GM23338 (cell line): ENCODE measurements at regions not wholly inside any gene's neighbourhood (a gene's known extent, or its start where the extent isn't known, plus 50 kb on each side); places are given as distances from the start of the nearest gene placed in this dataset.

Experiments used
- ATAC-seq: fragments of 200-7000 bp; cut with Tn5 transposase; 3 replicates; pipeline ENCODE4 v1.9.1; 2020
- DNase-seq: peaks from one replicate; pipeline ENCODE4 v3.0.0-alpha.2; 2015; ENCODE audit warnings: low spot score
- H2AFZ ChIP-seq: fragments of 200-600 bp; sonication (generic); 2 replicates; pipeline ENCODE4 v1.8.0; 2016; ENCODE audit warnings: antibody characterized with exemption, mild to moderate bottlenecking, moderate library complexity
- H3F3A ChIP-seq: fragments of 200-600 bp; sonication (generic); replicated peaks from 2 replicates; pipeline ENCODE4 v1.8.0; 2017; ENCODE audit warnings: antibody characterized with exemption, mixed run types, low read depth
- H3K27ac ChIP-seq: fragments of 200-600 bp; sonication (generic); 2 replicates; pipeline ENCODE4 v1.6.1; 2016; ENCODE audit warnings: low read depth
- H3K27me3 ChIP-seq: fragments of 200-600 bp; sonication (generic); 2 replicates; pipeline ENCODE4 v1.8.0; 2016; ENCODE audit warnings: mild to moderate bottlenecking, mixed run types, moderate library complexity; ENCODE audit not compliant: insufficient read depth
- H3K36me3 ChIP-seq: fragments of 200-600 bp; sonication (generic); 2 replicates; pipeline ENCODE4 v1.8.0; 2016; ENCODE audit warnings: mild to moderate bottlenecking; ENCODE audit not compliant: insufficient read depth
- H3K4me1 ChIP-seq: fragments of 200-600 bp; sonication (generic); 2 replicates; pipeline ENCODE4 v1.8.0; 2016; ENCODE audit warnings: mild to moderate bottlenecking, moderate library complexity; ENCODE audit not compliant: insufficient read depth
- H3K4me2 ChIP-seq: fragments of 200-600 bp; sonication (generic); 2 replicates; pipeline ENCODE4 v1.7.1; 2017; ENCODE audit warnings: mixed run types
- H3K4me3 ChIP-seq: fragments of 200-600 bp; sonication (generic); 2 replicates; pipeline ENCODE4 v1.6.1; 2016; ENCODE audit warnings: mixed run types
- H3K79me2 ChIP-seq: fragments of 200-600 bp; sonication (generic); replicated peaks from 2 replicates; pipeline ENCODE4 v1.8.0; 2017; ENCODE audit warnings: mild to moderate bottlenecking; ENCODE audit not compliant: insufficient read depth
- H3K9me2 ChIP-seq: fragments of 200-600 bp; sonication (generic); 2 replicates; pipeline ENCODE4 v1.8.0; 2017; ENCODE audit not compliant: insufficient read depth
- H4K20me1 ChIP-seq: fragments of 200-600 bp; sonication (generic); replicated peaks from 2 replicates; pipeline ENCODE4 v1.8.0; 2017; ENCODE audit warnings: mild to moderate bottlenecking; ENCODE audit not compliant: insufficient read depth
- H3K27ac Mint-ChIP-seq: 2 replicates; pipeline ENCODE4 v1.8.0; 2020; ENCODE audit warnings: inconsistent platforms, mild to moderate bottlenecking, moderate library complexity, mixed read lengths
- H3K27me3 Mint-ChIP-seq: 3 replicates; pipeline ENCODE4 v1.8.0; 2022; ENCODE audit warnings: low read depth, mild to moderate bottlenecking, moderate library complexity, mixed read lengths, inconsistent platforms; ENCODE audit not compliant: insufficient read depth, poor library complexity
- H3K36me3 Mint-ChIP-seq: 3 replicates; pipeline ENCODE4 v1.8.0; 2021; ENCODE audit warnings: low read depth, mild to moderate bottlenecking, inconsistent platforms, moderate library complexity, mixed read lengths
- H3K4me1 Mint-ChIP-seq: 3 replicates; pipeline ENCODE4 v1.8.0; 2020; ENCODE audit warnings: mild to moderate bottlenecking, inconsistent platforms, mixed read lengths
- H3K4me3 Mint-ChIP-seq: 3 replicates; pipeline ENCODE4 v1.8.0; 2021; ENCODE audit warnings: moderate library complexity, mild to moderate bottlenecking, inconsistent platforms, mixed read lengths
- H3K9me3 Mint-ChIP-seq: 3 replicates; pipeline ENCODE4 v1.8.0; 2020; ENCODE audit warnings: moderate library complexity, mild to moderate bottlenecking, inconsistent platforms, mixed read lengths
- CREB1 ChIP-seq: fragments of 250-450 bp; sonication (Bioruptor Pico); IDR thresholded peaks from 2 replicates; pipeline ENCODE4 v1.5.0; 2020; ENCODE audit warnings: low read depth, mild to moderate bottlenecking, moderate library complexity
- EZH2 ChIP-seq: fragments of 200-600 bp; sonication (generic); IDR thresholded peaks from one replicate; pipeline ENCODE4 v1.8.0; 2017; ENCODE audit warnings: antibody characterized with exemption, mild to moderate bottlenecking, low read depth; ENCODE audit not compliant: unreplicated experiment
- EZH2phosphoT487 ChIP-seq: fragments of 200-600 bp; sonication (generic); IDR thresholded peaks from one replicate; pipeline ENCODE4 v1.8.1; 2018; ENCODE audit warnings: antibody characterized with exemption; ENCODE audit not compliant: unreplicated experiment
- JUNB ChIP-seq: IDR thresholded peaks from one replicate; pipeline ENCODE4 v1.6.1; 2016; ENCODE audit warnings: antibody characterized with exemption; ENCODE audit not compliant: unreplicated experiment
- NANOG ChIP-seq: IDR thresholded peaks from 2 replicates; pipeline ENCODE4 v1.6.1; 2016; ENCODE audit warnings: antibody characterized with exemption, borderline replicate concordance
- POLR2AphosphoS5 ChIP-seq: IDR thresholded peaks from 2 replicates; pipeline ENCODE4 v1.6.1; 2016; ENCODE audit warnings: antibody characterized with exemption, low read depth
- STAT1 ChIP-seq: IDR thresholded peaks from one replicate; pipeline ENCODE4 v1.6.1; 2016; ENCODE audit warnings: antibody characterized with exemption; ENCODE audit not compliant: unreplicated experiment
- ZNF114 ChIP-seq: fragments of 250-450 bp; sonication (Bioruptor Pico); IDR thresholded peaks from 2 replicates; pipeline ENCODE4 v1.5.0; 2020; ENCODE audit warnings: mild to moderate bottlenecking, moderate library complexity
- ZNF331 ChIP-seq: fragments of 250-450 bp; sonication (Bioruptor Pico); IDR thresholded peaks from 2 replicates; pipeline ENCODE4 v1.5.0; 2020; ENCODE audit warnings: low read depth, mild to moderate bottlenecking, moderate library complexity
- TF ChIP-seq, protein P1 (sequence below): IDR thresholded peaks from one replicate; pipeline ENCODE4 v1.6.1; 2018; ENCODE audit warnings: antibody characterized with exemption; ENCODE audit not compliant: unreplicated experiment
- TF ChIP-seq, protein P2 (sequence below): IDR thresholded peaks from 2 replicates; pipeline ENCODE4 v1.6.1; 2016; ENCODE audit warnings: antibody characterized with exemption
- TF ChIP-seq, protein P3 (sequence below), 2 experiments: fragments of 200-600 bp in 1 of 2; sonication (generic) in 1 of 2; conservative IDR thresholded peaks; 2 replicates each; pipeline versions ENCODE4 v1.5.1 to v1.6.1; 2016 to 2017; ENCODE audit warnings: antibody characterized with exemption in 2 of 2, low read depth in 2 of 2, mild to moderate bottlenecking in 2 of 2, moderate library complexity in 1 of 2
- TF ChIP-seq, protein P4 (sequence below): fragments of 250-450 bp; sonication (Bioruptor Pico); IDR thresholded peaks from 2 replicates; pipeline ENCODE4 v1.5.0; 2020; ENCODE audit warnings: mild to moderate bottlenecking, moderate library complexity

DNA sequence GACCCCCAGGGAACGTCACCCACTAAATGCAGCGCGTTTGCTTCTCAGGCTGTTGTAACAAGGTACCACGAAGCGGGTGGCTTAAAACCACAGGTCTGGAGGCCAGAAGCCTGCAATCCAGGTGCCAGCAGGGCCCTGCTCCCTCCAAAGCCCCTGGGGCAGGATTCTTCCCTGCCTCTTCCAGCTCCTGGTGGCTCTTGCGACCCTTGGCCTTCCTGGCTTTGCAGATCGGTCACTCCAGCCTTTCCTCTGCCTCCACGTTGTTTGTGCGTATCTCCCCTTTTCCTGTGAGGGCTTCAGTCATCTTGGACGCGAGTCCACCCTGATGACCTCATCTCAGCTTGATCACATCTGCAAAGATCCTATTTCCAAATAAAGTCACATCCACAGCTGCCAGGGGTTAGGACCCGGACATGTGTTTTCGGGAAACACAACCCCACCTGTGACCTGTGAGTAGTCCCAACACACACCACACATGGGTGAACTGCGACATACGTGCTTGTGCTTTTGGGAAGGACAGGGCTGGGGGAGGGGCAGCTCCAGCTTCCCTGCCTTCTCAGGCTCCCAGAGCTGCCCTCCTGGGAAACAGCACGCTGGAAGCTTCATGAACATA is 114.5 kb upstream of the NCOR2 start:
- Histone ChIP-seq H3K27me3 (no peaks in the 10 kb centered on the region), H3K4me3 (no peak overlapping the region), H3K79me2 (no peaks in the 10 kb centered on the region), H3K36me3 (no peaks in the 10 kb centered on the region), H3K27ac (no peak overlapping the region), H2AFZ (no peak overlapping the region), H4K20me1 (no peaks in the 10 kb centered on the region), H3K4me1 (no peaks in the 10 kb centered on the region), H3F3A (no peaks in the 10 kb centered on the region), H3K4me2 (no peak overlapping the region), H3K9me2 (no peaks in the 10 kb centered on the region)
- H3K36me3 Mint-ChIP-seq: no peaks in the 10 kb centered on the region; the same call in 2 of the 3 replicates
- no peak overlapping the region for H3K27ac Mint-ChIP-seq
- ATAC-seq: no peak
- peaks cover 8% of the 10 kb centered on the region for H3K27me3 Mint-ChIP-seq
- H3K9me3 Mint-ChIP-seq: no peaks in the 10 kb centered on the region
- H3K4me3 Mint-ChIP-seq: no peak overlapping the region
- no peak for DNase-seq
- no peak for TF ChIP-seq EZH2
- TF ChIP-seq, protein P1, sequence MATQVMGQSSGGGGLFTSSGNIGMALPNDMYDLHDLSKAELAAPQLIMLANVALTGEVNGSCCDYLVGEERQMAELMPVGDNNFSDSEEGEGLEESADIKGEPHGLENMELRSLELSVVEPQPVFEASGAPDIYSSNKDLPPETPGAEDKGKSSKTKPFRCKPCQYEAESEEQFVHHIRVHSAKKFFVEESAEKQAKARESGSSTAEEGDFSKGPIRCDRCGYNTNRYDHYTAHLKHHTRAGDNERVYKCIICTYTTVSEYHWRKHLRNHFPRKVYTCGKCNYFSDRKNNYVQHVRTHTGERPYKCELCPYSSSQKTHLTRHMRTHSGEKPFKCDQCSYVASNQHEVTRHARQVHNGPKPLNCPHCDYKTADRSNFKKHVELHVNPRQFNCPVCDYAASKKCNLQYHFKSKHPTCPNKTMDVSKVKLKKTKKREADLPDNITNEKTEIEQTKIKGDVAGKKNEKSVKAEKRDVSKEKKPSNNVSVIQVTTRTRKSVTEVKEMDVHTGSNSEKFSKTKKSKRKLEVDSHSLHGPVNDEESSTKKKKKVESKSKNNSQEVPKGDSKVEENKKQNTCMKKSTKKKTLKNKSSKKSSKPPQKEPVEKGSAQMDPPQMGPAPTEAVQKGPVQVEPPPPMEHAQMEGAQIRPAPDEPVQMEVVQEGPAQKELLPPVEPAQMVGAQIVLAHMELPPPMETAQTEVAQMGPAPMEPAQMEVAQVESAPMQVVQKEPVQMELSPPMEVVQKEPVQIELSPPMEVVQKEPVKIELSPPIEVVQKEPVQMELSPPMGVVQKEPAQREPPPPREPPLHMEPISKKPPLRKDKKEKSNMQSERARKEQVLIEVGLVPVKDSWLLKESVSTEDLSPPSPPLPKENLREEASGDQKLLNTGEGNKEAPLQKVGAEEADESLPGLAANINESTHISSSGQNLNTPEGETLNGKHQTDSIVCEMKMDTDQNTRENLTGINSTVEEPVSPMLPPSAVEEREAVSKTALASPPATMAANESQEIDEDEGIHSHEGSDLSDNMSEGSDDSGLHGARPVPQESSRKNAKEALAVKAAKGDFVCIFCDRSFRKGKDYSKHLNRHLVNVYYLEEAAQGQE: no peak
- TF ChIP-seq, protein P2, sequence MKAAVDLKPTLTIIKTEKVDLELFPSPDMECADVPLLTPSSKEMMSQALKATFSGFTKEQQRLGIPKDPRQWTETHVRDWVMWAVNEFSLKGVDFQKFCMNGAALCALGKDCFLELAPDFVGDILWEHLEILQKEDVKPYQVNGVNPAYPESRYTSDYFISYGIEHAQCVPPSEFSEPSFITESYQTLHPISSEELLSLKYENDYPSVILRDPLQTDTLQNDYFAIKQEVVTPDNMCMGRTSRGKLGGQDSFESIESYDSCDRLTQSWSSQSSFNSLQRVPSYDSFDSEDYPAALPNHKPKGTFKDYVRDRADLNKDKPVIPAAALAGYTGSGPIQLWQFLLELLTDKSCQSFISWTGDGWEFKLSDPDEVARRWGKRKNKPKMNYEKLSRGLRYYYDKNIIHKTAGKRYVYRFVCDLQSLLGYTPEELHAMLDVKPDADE: no peak
- no peak for TF ChIP-seq ZNF331 (CRISPR knock-in tag)
- TF ChIP-seq POLR2AphosphoS5: no peak
- no peak for TF ChIP-seq CREB1 (CRISPR knock-in tag)
- TF ChIP-seq, protein P3, sequence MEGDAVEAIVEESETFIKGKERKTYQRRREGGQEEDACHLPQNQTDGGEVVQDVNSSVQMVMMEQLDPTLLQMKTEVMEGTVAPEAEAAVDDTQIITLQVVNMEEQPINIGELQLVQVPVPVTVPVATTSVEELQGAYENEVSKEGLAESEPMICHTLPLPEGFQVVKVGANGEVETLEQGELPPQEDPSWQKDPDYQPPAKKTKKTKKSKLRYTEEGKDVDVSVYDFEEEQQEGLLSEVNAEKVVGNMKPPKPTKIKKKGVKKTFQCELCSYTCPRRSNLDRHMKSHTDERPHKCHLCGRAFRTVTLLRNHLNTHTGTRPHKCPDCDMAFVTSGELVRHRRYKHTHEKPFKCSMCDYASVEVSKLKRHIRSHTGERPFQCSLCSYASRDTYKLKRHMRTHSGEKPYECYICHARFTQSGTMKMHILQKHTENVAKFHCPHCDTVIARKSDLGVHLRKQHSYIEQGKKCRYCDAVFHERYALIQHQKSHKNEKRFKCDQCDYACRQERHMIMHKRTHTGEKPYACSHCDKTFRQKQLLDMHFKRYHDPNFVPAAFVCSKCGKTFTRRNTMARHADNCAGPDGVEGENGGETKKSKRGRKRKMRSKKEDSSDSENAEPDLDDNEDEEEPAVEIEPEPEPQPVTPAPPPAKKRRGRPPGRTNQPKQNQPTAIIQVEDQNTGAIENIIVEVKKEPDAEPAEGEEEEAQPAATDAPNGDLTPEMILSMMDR (conservative IDR thresholded peaks at IDR 0.05; ENCODE audit: low read depth in 2 of 2): no peak
- no peak for TF ChIP-seq STAT1
- TF ChIP-seq, protein P4, sequence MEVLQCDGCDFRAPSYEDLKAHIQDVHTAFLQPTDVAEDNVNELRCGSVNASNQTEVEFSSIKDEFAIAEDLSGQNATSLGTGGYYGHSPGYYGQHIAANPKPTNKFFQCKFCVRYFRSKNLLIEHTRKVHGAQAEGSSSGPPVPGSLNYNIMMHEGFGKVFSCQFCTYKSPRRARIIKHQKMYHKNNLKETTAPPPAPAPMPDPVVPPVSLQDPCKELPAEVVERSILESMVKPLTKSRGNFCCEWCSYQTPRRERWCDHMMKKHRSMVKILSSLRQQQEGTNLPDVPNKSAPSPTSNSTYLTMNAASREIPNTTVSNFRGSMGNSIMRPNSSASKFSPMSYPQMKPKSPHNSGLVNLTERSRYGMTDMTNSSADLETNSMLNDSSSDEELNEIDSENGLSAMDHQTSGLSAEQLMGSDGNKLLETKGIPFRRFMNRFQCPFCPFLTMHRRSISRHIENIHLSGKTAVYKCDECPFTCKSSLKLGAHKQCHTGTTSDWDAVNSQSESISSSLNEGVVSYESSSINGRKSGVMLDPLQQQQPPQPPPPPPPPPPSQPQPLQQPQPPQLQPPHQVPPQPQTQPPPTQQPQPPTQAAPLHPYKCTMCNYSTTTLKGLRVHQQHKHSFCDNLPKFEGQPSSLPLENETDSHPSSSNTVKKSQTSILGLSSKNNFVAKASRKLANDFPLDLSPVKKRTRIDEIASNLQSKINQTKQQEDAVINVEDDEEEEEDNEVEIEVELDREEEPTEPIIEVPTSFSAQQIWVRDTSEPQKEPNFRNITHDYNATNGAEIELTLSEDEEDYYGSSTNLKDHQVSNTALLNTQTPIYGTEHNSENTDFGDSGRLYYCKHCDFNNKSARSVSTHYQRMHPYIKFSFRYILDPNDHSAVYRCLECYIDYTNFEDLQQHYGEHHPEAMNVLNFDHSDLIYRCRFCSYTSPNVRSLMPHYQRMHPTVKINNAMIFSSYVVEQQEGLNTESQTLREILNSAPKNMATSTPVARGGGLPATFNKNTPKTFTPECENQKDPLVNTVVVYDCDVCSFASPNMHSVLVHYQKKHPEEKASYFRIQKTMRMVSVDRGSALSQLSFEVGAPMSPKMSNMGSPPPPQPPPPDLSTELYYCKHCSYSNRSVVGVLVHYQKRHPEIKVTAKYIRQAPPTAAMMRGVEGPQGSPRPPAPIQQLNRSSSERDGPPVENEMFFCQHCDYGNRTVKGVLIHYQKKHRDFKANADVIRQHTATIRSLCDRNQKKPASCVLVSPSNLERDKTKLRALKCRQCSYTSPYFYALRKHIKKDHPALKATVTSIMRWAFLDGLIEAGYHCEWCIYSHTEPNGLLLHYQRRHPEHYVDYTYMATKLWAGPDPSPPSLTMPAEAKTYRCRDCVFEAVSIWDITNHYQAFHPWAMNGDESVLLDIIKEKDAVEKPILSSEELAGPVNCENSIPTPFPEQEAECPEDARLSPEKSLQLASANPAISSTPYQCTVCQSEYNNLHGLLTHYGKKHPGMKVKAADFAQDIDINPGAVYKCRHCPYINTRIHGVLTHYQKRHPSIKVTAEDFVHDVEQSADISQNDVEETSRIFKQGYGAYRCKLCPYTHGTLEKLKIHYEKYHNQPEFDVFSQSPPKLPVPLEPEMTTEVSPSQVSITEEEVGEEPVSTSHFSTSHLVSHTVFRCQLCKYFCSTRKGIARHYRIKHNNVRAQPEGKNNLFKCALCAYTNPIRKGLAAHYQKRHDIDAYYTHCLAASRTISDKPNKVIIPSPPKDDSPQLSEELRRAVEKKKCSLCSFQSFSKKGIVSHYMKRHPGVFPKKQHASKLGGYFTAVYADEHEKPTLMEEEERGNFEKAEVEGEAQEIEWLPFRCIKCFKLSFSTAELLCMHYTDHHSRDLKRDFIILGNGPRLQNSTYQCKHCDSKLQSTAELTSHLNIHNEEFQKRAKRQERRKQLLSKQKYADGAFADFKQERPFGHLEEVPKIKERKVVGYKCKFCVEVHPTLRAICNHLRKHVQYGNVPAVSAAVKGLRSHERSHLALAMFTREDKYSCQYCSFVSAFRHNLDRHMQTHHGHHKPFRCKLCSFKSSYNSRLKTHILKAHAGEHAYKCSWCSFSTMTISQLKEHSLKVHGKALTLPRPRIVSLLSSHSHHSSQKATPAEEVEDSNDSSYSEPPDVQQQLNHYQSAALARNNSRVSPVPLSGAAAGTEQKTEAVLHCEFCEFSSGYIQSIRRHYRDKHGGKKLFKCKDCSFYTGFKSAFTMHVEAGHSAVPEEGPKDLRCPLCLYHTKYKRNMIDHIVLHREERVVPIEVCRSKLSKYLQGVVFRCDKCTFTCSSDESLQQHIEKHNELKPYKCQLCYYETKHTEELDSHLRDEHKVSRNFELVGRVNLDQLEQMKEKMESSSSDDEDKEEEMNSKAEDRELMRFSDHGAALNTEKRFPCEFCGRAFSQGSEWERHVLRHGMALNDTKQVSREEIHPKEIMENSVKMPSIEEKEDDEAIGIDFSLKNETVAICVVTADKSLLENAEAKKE: no peak
- TF ChIP-seq EZH2phosphoT487: no peak
- no peak for TF ChIP-seq NANOG
- TF ChIP-seq JUNB: no peak
- no peak for TF ChIP-seq ZNF114 (CRISPR knock-in tag)
- H3K4me1 Mint-ChIP-seq: peaks cover 34% of the 10 kb centered on the region
